Stomach (tissue), 4 donors: ENCODE measurements at regions not wholly inside any gene's neighbourhood (a gene's known extent, or its start where the extent isn't known, plus 50 kb on each side); places are given as distances from the start of the nearest gene placed in this dataset.

ENCODE experiments used
- EP300 ChIP-seq: sonication (generic); formaldehyde crosslinking; IDR thresholded peaks from one replicate; pipeline ENCODE4 v1.6.1; 2017; ENCODE audit warnings: antibody characterized with exemption
- POLR2A ChIP-seq, 4 donors: fragments of 450-650 bp; IDR thresholded peaks; one replicate each; pipeline ENCODE4 v1.6.1; 2016; ENCODE audit warnings: antibody characterized with exemption in 4 of 4, control low read depth in 2 of 4, mild to moderate bottlenecking in 1 of 4, moderate library complexity in 1 of 4
- POLR2AphosphoS5 ChIP-seq, 3 donors: sonication (generic); formaldehyde crosslinking; IDR thresholded peaks; one replicate each; pipeline ENCODE4 v1.6.1; 2016; ENCODE audit warnings: antibody characterized with exemption in 3 of 3
- TF ChIP-seq, protein P1 (sequence below), 7 experiments: fragments of 450-650 bp in 4 of 7; fragments of 200-600 bp in 3 of 7; sonication (generic) in 3 of 7; IDR thresholded peaks; one replicate each; pipeline ENCODE4 v1.5.1; 2016 to 2019; ENCODE audit warnings: antibody characterized with exemption in 7 of 7, control low read depth in 2 of 7, mild to moderate bottlenecking in 1 of 7

DNA sequence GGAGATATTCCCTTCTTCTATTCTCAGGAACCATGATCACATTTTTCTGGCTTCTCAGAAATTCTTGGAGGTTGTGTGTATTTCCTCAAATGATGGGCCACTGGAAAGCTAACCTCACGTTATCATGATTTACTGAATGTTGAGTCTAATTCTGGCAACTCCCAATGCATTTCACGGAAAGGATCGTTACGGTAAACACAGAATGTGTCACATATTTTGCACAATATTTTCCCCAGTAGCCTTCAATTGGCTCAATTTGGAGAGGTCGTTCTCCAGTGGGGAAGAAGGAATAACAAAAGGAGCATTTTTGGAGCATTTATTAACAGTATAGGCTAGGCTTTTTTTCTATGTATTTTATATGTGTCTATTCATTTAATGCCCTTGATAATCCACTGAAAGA lies 450.3 kb downstream of the HAPSTR1 start:
- TF ChIP-seq, protein P1, sequence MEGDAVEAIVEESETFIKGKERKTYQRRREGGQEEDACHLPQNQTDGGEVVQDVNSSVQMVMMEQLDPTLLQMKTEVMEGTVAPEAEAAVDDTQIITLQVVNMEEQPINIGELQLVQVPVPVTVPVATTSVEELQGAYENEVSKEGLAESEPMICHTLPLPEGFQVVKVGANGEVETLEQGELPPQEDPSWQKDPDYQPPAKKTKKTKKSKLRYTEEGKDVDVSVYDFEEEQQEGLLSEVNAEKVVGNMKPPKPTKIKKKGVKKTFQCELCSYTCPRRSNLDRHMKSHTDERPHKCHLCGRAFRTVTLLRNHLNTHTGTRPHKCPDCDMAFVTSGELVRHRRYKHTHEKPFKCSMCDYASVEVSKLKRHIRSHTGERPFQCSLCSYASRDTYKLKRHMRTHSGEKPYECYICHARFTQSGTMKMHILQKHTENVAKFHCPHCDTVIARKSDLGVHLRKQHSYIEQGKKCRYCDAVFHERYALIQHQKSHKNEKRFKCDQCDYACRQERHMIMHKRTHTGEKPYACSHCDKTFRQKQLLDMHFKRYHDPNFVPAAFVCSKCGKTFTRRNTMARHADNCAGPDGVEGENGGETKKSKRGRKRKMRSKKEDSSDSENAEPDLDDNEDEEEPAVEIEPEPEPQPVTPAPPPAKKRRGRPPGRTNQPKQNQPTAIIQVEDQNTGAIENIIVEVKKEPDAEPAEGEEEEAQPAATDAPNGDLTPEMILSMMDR (IDR thresholded peaks at IDR 0.05): no peak
- TF ChIP-seq EP300 (no peak), POLR2A (IDR thresholded peaks at IDR 0.05) (no peak), POLR2AphosphoS5 (IDR thresholded peaks at IDR 0.05) (no peak)
